ENCODE measurements at regions not wholly inside any gene's neighbourhood (a gene's known extent, or its start where the extent isn't known, plus 50 kb on each side); places are given as distances from the start of the nearest gene placed in this dataset.

DNA sequence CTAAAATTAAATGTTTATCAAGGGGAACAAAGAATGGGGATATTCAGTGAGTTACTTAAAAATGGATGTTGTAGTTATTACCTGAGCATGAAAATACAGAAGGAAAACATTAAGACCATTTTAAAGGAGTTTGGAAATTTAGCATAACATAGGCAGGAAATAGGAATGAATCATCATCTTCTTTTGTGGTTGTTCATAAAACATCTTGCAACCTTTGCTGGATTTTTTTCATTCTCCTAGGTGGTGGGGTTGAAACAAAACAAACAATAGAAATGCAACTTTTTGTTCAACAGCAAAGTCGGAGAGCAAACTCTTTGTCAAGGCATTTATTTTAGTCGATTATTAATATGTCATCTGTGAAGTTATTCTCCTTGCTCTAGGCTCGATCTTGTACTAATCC lies 275.1 kb downstream of the IPO8 start:
- DNase-seq (ENCODE audit: extremely low read depth, low read depth): no peak
- TF ChIP-seq, protein P1, sequence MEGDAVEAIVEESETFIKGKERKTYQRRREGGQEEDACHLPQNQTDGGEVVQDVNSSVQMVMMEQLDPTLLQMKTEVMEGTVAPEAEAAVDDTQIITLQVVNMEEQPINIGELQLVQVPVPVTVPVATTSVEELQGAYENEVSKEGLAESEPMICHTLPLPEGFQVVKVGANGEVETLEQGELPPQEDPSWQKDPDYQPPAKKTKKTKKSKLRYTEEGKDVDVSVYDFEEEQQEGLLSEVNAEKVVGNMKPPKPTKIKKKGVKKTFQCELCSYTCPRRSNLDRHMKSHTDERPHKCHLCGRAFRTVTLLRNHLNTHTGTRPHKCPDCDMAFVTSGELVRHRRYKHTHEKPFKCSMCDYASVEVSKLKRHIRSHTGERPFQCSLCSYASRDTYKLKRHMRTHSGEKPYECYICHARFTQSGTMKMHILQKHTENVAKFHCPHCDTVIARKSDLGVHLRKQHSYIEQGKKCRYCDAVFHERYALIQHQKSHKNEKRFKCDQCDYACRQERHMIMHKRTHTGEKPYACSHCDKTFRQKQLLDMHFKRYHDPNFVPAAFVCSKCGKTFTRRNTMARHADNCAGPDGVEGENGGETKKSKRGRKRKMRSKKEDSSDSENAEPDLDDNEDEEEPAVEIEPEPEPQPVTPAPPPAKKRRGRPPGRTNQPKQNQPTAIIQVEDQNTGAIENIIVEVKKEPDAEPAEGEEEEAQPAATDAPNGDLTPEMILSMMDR (IDR thresholded peaks at IDR 0.05; ENCODE audit: low read depth, low read length): no peak

DNA sequence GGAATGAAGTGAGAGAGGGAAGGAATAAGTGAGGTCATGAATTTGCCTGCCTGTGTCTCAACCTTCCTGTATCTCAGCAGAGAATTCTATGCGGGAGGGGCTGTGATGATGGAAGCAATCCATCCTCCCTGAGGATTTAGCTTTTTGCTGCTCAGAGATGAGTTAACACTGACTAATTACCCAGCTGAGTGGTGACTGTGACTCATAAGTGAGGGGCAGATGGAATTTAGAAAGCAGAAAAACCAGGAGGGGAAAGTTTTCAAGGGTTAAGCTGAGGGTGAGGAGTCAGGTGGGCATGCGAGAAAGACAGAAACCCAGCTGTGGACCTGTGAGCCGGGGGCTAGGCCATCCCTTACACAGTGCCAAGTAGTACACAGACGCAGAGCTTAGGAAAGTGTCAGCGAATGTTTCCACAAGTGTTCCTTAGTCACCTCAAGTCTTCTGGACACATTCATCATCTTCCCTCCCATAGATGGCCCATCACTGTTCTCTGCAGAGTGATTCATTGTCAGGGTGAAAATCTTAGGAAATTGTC lies 277.9 kb downstream of the IPO8 start:
- peak; percentile 8 for DNase-seq (ENCODE audit: extremely low read depth, low read depth)
- TF ChIP-seq, protein P1 (IDR thresholded peaks at IDR 0.05; ENCODE audit: low read depth, low read length): no peak

DNA sequence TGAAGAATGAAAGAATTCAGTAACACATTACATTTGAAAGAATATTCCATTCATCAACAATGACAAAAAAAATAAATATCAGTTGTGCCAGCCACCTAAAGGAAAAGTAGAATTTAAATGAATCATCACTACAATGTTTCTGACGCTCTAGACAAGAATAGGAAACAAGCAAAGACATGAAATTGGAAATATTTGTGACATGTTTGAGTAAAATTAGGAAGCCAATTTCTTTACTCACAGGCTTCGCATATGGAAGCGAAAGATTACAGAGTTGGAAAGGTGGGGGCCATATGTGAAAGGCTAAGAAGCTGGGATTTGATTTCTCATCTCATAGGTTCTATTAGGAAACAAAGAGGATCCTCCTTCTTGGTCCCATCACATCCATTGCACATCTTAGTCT lies 279.0 kb downstream of the IPO8 start:
- TF ChIP-seq, protein P1 (IDR thresholded peaks at IDR 0.05; ENCODE audit: low read depth, low read length): no peak

DNA sequence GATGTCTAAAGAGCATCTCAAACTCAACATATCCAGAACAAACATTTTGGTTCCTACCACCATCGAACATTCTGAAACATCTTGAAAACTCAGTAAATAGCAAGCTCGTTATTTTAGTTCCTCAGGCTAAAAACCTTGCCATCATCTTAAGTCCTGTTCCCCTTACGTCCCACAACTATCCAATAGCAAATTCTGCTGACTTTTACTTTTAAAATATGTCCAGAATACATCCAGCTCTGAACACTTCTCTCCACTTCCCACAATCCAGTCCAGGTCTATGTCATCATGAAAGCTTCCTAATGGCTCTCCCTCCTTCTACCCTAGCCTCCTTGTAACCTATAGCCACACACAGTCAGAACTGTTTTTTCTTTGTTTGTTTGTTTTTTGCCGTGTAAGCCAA lies 279.9 kb downstream of the IPO8 start:
- TF ChIP-seq, protein P1 (IDR thresholded peaks at IDR 0.05; ENCODE audit: low read depth, low read length): no peak

More for the DNA sequence above, 279.0 kb downstream of the IPO8 start:
- no peak for DNase-seq (ENCODE audit: extremely low read depth, low read depth)

DNA sequence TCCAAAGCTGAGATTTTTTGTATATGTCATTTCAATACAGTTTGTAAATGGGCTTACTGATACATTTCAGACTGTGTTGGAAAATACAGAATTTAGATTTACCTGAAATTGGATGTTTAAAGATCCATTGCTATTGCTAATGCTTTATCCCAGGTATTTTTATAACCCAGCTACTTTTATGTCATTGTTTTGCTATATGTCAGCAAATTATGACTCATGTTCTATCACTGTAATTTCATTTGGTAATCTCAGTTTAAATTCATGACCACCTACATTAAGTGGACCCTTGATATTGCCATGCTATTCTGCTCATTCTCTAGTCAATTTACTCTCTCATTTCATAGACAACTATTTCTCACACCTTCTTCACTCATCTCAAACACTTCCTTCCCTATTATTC lies 281.2 kb downstream of the IPO8 start:
- no peak for DNase-seq (ENCODE audit: extremely low read depth, low read depth)
- TF ChIP-seq, protein P1 (IDR thresholded peaks at IDR 0.05; ENCODE audit: low read depth, low read length): no peak

More for the DNA sequence above, 279.9 kb downstream of the IPO8 start:
- DNase-seq (ENCODE audit: extremely low read depth, low read depth): no peak

DNA sequence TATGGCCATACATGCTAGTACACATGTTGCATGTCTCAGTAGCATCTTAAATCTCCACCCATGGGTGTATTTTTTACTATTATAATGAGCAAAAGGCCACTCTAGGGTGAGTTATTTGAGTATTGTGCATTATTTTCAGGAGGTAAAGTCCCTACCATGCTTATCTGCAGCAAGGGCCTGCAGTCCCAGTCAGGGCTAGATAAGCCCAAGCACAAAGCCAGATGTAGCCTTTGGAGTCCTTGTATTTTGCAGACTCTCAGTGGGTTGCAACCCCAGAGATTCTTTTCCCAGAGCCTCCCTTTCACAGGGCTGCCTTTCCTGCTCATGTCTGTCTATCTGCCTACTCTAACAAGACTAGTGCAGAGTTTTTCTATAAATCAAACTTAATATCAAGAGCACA lies 295.3 kb downstream of the IPO8 start:
- TF ChIP-seq, protein P1 (IDR thresholded peaks at IDR 0.05; ENCODE audit: low read depth, low read length): no peak
- DNase-seq (ENCODE audit: extremely low read depth, low read depth): no peak

DNA sequence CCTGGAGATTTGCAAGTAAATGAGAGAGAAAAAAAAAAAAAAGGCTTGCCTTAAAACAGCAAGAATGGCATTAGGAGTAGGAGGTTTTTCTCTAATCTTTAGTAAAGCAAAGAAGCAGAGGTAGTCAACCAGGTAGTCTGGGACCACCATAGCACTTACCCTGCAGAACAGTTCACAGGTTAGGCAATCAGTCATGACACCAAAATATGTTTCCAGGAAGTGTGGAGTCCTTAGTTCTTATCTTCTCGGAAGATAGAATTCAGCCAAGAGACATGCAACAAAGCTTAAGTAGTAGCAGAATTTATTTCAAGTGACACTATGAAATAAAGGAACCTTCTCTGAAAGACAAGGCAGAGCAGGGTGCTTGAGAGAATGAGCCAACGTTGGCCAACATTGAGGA lies 295.8 kb downstream of the IPO8 start:
- TF ChIP-seq, protein P1 (IDR thresholded peaks at IDR 0.05; ENCODE audit: low read depth, low read length): no peak
- DNase-seq (ENCODE audit: extremely low read depth, low read depth): no peak

Data from AG09319 (cell line).